ENCODE measurements at regions not wholly inside any gene's neighbourhood (a gene's known extent, or its start where the extent isn't known, plus 50 kb on each side); places are given as distances from the start of the nearest gene placed in this dataset.
"Not testable (repeated sequence)": the region's sequence is repeated elsewhere in the genome, so short reads cannot be mapped to it uniquely, and the experiment has no call there.

GRCh38 chr15:26261966-26262365 is 398.8 kb upstream of the ATP10A start:
- Histone ChIP-seq H3K4me1 (no peaks in the 10 kb centered on the region), H3K36me3 (no peaks in the 10 kb centered on the region), H3K27me3 (peaks cover 0 to 6% of the 10 kb centered on the region in 2 donors), H3K27ac (no peak overlapping the region), H3K9me3 (no peaks in the 10 kb centered on the region), H3K4me3 (no peak overlapping the region)
- TF ChIP-seq CTCF (IDR thresholded peaks at IDR 0.05): no peak
- intact Hi-C loops (cut with DNase I; ENCODE audit: low total_unique reads): loop anchor here (5.0 to 10.0 kb wide), 2 partner anchors 307 to 755 kb away; no protein-coding TSS in a partner anchor
- no peak for DNase-seq

- H3K4me3 ChIP-seq: no peak overlapping the region
- DNase-seq: no peak
- no peak overlapping the region for H3K27ac ChIP-seq
- no peaks in the 10 kb centered on the region for H3K4me1 ChIP-seq
- intact Hi-C loops (cut with DNase I; ENCODE audit: low total_unique reads): loop anchor here (5.0 to 10.0 kb wide), 2 partner anchors 307 to 754 kb away; no protein-coding TSS in a partner anchor
- H3K9me3 ChIP-seq: no peaks in the 10 kb centered on the region
- H3K36me3 ChIP-seq: no peaks in the 10 kb centered on the region
- peaks cover 0 to 6% of the 10 kb centered on the region in 2 donors for H3K27me3 ChIP-seq
- TF ChIP-seq CTCF (IDR thresholded peaks at IDR 0.05): no peak
Measured at GRCh38 chr15:26261413-26261812, 398.3 kb upstream of the ATP10A start.

- Histone ChIP-seq H3K4me3 (no peak overlapping the region), H3K9me3 (no peaks in the 10 kb centered on the region), H3K36me3 (no peaks in the 10 kb centered on the region), H3K27me3 (peaks cover 0 to 6% of the 10 kb centered on the region in 2 donors), H3K4me1 (no peaks in the 10 kb centered on the region), H3K27ac (no peak overlapping the region)
- DNase-seq: no peak
- intact Hi-C loops (cut with DNase I; ENCODE audit: low total_unique reads): loop anchor here (5.0 to 10.0 kb wide), 2 partner anchors 306 to 753 kb away; no protein-coding TSS in a partner anchor
- TF ChIP-seq CTCF (IDR thresholded peaks at IDR 0.05): peak; percentile 71 to 78
Measured at GRCh38 chr15:26260517-26261133, 397.5 kb upstream of the ATP10A start.

GRCh38 chr15:26259581-26259980 is 396.5 kb upstream of the ATP10A start:
- H3K4me1 ChIP-seq: no peaks in the 10 kb centered on the region
- DNase-seq: no peak
- peaks cover 0 to 6% of the 10 kb centered on the region in 2 donors for H3K27me3 ChIP-seq
- intact Hi-C loops (cut with DNase I; ENCODE audit: low total_unique reads): no loop called here
- no peaks in the 10 kb centered on the region for H3K36me3 ChIP-seq
- H3K4me3 ChIP-seq: no peak overlapping the region
- no peaks in the 10 kb centered on the region for H3K9me3 ChIP-seq
- no peak overlapping the region for H3K27ac ChIP-seq
- TF ChIP-seq CTCF (IDR thresholded peaks at IDR 0.05): no peak

GRCh38 chr15:26244782-26245181 is 381.7 kb upstream of the ATP10A start:
- H3K27ac ChIP-seq; H3K9me3 ChIP-seq; H3K27me3 ChIP-seq; intact Hi-C loops (cut with DNase I; ENCODE audit: low total_unique reads); H3K4me1 ChIP-seq; H3K4me3 ChIP-seq; H3K36me3 ChIP-seq; DNase-seq: not testable (repeated sequence)

- Histone ChIP-seq H3K27ac (no peak overlapping the region), H3K9me3 (no peaks in the 10 kb centered on the region), H3K4me3 (no peak overlapping the region), H3K36me3 (no peaks in the 10 kb centered on the region), H3K27me3 (no peaks in the 10 kb centered on the region), H3K4me1 (no peaks in the 10 kb centered on the region)
- intact Hi-C loops (cut with DNase I; ENCODE audit: low total_unique reads): no loop called here
- no peak for DNase-seq
- TF ChIP-seq CTCF (IDR thresholded peaks at IDR 0.05): no peak
Measured at GRCh38 chr15:26243382-26243781, 380.3 kb upstream of the ATP10A start.
